ENCODE measurements at regions not wholly inside any gene's neighbourhood (a gene's known extent, or its start where the extent isn't known, plus 50 kb on each side); places are given as distances from the start of the nearest gene placed in this dataset.

DNA sequence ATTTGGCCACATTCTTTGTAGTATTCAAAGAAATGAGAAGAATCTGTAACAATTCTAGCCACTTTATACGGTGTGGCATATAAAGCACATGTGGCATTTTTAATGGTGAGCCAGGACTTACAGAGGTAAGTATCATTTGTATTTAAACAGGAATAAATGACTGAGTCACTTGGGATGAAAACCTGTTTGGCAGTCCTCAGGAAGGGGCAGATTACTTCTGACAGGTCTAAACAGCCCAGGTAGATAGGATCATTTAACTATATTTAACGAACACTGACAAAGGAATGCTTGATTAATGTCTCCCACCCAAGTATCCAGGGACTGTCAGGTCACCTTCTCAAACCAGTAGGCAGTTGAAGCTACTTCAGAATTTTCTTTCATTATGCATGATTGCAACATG, 241.5 kb upstream of the SATB1 start:
- no peak for DNase-seq

DNA sequence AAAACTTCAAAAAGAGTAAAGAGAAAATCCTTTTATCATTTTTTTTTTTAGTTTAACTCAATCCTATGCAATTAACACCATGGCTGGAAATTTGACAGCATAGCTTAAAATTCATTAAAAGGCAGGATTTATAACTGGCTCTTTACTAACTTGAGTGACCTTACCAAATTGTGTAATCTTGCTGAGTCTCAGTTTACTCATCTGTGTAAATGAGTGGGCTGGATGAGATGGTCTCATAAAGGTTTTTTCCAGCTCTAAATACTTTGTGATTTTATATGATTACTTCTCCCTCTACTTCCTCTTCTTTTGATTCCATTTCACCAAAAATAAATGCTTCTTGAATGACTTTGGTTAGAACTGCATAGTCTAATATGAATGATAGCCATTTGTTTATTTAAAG, 234.9 kb upstream of the SATB1 start:
- no peak for DNase-seq

DNA sequence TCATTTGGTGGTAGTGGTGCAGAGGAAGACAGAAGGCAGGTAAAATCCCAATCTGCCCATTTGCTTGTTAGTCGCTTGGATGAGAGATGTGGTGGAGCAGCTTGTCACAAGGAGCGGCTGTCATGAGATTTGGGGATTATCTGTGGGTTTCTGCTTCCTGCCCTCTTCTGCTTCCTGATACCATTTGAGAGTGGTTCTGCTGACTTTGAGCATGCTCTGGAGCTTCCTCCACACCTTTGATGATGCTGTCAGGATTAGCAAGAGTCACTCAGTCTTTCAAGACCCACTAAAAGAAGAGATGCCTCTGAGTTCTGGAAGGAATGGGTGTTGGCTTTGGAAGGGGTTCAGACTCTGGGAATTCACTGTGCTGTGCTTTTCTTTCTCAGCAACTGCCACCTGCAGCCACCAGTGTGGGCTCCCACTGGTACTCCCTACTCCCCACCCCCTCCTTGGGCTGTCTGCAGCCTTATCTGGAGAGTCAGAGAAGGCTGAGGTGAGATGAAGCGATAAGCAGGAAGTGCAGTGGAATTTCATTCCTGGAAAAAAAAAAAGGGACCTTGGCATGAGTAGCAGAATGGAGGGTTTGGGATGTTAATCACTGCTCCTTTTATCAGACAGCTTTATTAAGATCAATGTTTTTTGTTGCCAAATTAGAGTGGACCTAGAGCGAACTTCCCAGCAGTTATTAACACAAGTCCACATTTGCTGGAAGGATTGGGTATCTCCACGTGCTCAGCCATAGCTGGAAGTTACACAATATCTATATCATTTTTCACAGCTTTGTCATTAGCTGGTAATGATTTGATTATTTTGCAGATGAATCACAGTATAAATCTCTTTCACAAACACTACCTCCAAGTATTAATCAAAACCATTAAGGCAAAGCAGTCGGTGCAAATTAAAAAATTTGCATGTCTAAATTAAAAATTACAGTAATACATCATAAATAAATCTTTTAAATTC, 233.0 kb upstream of the SATB1 start:
- DNase-seq, result no peak

DNA sequence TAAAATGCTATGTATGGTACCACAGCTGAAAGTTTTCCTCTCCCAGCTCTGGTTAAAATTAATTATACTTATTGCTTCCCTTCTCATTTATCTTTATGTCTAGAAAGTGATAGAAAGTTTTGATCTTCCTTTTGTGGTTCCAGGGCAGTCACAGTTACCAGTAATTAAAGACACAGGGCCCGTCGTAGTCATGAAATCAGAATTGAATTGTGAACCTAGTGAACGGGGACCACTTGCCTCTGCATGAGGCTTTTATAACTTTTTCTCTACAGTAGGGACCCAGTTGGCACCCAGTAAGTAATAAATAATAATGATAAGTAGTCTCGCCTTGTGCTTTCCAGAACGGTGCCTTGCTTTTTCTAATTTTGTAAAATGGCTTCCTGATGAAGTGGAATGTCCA, 231.7 kb upstream of the SATB1 start:
- no peak for DNase-seq

DNA sequence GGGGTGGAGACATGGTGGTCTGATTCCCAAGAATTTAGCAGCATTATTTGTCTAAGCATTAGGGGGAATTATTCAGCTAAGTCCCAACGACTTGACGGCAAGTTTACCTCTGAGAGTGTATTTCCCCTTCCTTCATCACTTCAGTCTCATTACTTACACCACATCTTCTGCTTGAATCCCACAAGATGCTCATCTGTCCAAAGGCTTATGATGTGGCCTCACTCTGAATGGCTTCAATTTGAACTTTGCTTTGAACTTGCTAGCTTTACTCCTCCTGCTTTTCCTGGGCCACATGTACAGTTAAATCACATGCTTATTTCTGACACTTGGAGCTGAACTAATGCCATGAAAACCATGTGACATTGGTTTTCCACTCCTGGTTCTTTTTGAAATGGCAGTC, 231.3 kb upstream of the SATB1 start:
- no peak for DNase-seq

DNA sequence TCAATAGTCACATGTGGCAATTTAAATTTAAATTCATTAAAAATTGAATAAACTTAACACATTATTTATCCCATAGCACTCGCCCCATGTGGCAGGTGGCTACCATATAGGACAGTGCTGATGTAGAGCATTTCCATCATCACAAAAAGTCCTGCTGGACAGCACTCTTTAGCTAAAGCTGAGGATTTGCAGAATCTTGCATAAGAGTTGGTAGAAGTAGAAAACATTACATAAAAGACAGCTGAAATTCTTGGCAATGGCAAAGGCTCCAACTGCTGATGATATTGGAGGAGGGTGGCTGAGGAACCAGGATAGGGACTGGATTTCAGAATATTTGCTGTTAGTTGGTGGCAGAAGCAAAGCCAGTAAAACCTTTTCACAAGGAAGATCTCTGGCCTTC, 230.7 kb upstream of the SATB1 start:
- DNase-seq, result no peak

DNA sequence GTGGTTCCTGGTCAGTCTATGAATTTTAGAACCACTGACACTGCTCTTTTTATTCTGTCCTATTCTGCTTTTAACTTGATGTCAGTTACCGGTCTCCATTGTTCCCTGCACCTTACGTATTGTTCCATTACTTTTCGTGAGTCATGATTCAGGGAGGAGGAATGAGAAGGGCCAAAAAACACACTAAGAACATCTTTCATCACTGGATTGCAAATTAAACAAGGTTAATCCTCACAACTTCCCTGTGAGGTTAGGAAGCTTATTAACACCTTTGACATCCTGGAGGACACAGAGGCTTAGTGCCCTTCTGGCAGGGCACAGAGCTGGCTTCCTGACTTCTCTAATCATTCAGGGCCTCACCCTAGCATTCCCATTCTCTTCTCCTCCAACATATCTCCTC, 227.6 kb upstream of the SATB1 start:
- DNase-seq, result no peak

DNA sequence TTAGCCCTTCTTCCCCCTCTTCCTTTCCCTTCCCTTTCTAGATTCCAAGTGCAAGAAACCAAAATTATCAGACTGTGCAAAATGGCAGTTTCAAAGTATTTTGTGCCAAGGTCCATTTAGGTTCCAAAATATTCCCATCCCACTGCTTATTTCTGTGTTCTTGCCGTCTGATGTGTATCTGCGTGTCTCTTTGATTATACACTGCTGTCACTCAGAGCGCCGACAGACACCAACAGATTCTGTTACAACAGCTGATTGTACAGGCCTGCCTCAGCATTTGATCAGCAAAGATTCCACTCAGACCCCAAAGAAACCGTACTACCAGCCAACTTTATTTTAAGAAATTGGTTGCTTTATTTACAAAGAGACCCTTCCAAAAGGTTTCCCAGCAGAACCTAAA, 225.6 kb upstream of the SATB1 start:
- no peak for DNase-seq

DNA sequence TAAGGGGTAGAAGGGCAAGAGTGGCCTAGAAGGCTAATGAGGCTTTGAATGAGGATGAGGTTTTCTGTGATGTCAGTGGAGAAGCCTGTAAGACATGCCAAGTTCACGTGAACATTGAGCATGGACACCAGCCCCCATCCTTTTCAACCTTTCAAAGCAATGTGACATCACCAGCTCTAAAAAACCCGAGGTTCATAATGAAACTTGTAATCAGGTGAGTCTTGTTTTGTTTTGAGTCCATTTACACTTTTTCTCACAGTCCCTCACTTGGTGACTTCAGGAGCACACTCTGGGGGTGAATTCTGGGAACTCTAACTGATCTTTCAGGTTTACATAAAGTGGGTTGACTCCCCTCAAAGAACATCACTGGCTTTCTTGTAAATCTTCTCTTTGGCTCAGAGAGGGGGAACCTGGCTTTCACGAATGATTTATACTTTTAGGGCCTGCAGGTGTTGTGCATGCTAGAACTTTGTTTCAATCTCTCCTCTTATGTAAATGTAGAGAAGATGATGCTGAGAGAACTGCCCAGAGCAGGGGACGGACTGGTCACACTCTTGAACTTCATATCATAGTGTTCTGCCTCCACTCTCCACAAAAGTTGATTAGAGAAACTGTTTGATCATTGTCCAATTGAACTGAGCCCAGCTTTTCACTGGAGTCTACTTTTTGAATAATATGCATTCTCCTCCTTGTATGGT, 224.7 kb upstream of the SATB1 start:
- DNase-seq, result no peak

DNA sequence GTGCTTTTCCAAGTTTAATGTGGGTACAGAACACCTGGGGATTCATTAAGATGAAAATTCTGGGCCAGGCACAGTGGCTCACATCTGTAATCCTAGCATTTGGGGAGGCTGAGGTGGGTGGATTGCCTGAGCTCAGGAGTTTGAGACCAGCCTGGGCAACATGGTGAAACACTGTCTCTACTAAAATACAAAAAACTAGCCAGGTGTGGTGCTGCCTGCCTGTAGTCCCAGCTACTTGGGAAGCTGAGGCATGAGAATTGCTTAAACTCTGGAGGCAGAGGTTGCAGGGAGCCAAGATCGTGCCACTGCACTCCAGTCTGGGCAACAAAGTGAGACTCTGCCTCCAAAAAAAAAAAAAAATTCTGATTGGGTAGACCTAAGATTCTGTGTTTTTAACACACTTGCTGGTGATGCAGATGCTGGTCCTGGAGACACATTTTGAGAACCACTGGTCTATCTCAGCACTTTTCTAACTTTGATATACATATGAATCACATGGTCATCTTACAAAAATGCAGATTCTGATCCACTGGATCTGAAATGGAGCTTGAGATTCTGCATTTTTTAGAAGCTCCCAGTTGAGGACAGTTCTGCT, 223.8 kb upstream of the SATB1 start:
- no peak for DNase-seq

DNA sequence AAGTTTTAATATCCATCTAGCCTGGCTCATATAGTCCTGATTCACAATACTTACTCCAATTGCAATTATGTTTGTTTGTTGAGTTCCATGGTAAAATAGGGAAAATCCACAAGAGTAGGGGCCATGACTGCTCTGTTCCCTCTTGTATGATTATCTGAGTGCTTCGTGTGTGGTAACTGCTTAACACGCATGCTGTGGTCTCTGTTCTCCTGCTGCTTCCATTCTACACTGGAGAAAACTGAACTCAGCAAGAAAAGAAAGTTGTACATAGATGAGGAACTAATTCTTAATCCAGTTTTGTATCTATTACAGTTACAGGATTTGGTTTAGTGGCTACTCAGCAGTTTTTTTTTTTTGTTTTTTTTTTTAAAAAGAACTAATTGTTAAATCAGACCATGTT, 223.0 kb upstream of the SATB1 start:
- no peak for DNase-seq

DNA sequence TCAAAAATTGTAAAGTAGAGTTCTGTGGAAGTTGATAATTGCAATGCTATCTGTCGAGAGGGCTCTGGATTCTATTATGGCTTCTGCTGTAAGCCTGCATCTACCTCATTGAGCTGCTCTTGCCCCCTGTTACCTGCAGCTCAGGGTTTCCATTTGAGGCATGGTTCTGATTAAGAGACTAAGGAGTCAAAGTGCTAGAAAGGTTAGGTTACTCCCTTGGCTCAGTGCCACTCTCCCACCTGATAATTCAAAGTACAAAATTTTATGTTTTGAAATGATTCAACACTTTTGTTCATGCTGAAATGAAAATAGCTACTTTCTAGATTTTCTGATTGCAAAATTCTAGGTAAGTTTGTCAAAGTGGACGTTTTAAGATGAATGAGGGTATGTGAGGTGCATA, 220.5 kb upstream of the SATB1 start:
- no peak for DNase-seq

DNA sequence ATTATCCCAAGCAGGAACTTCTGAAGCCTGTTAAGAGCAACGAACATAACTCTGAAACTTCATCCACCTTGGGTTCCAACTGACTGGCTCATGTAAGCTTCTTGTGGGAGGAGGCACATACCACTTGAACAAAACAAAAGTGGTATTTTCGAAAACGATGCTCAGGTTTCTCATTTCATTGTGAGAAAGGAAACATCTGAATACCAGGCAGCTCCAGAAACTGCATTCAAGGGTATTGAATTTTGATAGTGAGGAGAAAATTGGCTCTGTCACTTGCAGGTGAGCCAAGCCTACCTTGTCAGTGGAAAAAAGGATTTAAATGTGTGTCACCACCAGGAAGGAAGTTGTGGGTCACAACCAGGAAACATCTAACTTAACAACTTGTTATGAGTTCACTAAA, 218.1 kb upstream of the SATB1 start:
- DNase-seq, result no peak

DNA sequence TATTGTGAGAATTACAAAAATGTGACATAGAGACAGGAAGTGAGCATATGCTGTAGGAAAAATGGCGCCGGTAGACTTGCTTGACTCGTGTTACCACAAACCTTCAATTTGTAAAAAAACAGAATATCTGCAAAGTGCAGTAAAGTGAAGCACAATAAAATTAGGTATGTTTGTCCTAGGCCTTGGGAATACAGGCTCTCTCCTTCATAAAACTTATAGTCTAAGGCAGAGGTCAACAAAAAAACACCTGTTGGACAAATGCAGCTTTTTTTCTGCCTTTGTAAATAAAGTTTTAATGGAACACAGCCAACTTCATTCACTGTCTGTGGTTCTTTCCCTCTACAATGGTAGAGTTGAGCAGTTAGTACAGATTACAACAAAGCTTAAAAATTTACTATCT, 216.8 kb upstream of the SATB1 start:
- DNase-seq, result no peak

DNA sequence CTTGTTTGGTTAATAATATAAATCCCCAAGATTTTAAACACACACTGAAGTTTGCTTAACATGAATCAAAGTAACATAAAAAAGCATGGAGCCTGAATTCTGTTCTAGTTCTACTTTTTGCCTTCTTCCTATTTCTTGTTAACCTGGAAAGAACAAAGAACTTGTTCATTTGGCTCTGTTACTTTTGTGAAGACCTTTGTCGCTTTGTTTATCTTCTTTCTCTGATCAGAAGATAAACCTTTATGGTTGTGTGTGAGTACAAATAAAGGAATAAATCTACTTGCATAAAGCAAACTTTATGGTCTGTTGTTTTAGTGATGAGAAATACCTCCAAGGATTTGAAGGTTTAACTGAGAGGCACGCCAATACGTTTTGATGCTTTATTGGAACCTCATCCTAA, 210.1 kb upstream of the SATB1 start:
- no peak for DNase-seq

DNA sequence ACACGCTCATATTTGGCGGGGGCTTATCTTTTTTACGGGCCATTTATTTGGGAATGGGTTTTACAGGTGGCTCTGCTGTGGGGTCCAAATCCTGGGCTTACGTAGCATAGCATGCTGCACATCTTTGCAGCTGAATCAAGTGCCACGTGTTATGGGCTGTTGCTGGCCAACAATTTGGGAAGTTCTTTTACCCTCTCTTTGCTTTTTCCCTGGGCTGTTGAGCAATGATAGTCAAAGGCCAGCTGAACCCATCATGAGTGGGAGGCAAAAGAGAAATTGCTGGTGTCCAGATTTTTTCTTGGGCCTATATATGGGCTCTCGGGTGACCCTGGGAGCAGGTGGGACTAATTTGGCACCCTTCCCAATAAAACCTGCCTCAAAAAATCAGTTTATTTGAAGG, 209.3 kb upstream of the SATB1 start:
- no peak for DNase-seq

DNA sequence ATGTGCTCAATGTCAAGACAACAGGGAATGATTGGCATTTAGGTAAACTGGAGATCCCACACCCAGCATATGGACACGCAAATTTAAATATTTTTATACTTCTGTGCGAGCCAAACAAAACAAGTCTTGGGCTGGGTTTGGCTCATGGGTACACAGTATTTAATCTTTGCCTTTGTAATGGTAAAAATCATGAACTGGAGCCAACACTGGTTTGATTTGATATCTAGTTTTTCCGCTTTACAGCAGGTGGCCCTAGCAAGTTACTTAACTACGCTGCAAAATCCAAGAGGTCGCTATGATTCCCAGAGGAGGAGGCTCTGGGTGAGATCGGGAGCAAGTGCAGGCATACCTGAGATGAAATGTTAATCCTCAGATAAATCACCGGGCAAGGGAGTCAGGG, 207.9 kb upstream of the SATB1 start:
- no peak for DNase-seq

DNA sequence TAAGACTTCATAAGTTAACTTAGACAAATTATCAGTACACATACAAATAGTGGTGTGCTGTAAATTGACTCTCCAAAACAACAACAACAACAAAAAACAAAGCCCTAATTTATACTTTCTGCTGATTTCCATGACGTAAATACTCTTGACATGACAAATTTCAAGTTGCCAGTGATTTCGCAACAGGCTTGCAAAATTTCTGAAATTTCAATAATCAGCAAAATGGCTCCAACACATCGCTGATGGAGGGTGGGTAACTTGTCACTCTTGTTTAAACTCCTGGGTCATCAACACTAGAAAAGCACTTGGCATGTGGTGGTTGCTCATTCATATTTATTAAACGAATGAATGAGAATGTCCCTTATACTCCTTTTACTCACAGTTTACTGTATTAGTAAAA, 205.2 kb upstream of the SATB1 start:
- no peak for DNase-seq

DNA sequence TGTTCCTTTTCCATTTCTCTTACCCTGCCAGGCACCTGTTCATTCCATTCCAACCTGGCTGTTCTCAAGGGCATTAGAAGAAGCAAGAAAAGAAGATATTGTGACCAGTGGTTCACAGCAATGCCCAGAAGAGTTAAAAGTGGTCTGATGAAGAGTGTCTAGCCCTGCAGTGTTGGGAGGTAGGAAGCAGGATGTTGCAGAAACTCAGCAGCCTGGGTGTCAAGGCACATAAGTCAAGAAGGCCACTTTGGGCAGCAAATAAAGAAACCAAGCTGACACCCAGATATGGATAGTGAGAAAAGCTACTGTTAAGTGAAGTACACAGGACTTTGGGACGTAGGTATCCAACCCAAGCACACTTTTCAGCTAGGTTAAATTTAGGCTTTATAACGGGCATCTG, 199.9 kb upstream of the SATB1 start:
- no peak for DNase-seq

DNA sequence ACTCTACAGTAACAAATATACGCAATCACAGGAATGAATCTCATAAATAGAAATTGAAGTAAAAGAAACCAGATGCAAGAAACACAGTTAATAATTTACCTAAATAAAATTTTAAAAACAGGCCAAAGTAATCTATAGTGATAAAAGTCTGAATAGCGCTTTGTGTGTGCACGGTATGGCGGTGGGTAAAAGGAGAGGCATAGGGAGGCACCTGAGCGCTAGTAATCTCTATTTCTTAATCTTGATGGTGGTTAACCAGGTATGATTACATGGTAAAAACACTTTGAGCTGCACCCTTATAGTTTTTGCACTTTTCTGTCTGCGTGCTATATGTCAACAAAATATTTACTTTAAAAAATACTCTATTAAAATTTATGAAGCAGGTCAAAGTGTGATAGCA, 198.1 kb upstream of the SATB1 start:
- no peak for DNase-seq

DNA sequence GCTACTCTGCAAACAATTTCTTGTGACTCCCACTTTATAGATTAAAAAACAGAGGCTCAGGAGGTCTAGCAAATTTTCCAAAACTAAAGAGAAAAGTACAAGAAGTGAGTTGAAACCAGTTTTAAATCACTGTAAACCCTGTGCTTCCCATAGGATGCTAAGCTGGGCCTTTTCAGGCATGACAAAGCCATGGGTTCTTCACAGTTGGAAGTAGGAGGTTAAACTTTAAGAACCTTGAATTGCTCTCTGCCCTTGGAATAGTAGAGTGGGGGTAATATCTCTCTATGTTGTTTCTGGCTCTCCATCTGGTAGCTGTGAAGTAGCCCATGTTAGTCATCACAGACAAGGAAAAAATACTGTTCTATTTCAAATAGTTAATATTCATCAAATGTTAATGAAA, 193.6 kb upstream of the SATB1 start:
- no peak for DNase-seq

DNA sequence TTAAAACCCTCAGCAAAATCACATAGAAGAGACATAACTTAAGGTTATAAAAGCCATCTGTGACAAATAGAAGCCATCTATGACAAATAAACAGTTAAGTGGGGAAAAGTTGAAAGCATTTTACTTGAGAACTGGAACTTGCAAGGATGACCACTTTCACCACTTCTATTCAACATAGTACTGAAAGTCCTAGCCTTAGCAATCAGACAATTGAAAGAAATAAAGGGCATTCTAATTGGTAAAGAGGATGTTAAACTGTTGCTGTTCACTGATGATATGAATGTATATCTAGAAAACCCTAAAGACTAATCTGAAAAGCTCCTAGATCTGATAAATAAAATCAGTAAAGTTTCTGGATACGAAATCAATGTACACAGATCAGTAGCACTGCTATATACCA, 186.9 kb upstream of the SATB1 start:
- no peak for DNase-seq

DNA sequence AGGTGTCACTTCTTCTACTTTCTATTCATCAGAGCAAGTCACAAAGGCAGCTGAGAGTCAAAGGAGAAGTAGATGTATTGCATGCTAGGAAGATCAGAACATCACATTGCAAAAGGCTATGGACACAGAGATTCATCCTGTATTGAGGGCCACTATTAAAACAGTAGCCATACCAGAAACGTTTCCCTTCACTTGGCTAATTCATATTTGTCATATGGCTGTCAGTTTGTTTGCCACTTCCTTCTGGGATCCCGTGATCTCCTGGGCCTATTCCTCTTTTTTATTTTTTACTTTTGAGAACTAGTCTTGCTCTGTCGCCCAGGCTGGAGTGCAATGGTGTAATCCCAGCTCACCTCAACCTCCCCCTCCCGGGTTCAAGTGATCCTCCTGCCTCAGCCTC, 184.0 kb upstream of the SATB1 start:
- no peak for DNase-seq

DNA sequence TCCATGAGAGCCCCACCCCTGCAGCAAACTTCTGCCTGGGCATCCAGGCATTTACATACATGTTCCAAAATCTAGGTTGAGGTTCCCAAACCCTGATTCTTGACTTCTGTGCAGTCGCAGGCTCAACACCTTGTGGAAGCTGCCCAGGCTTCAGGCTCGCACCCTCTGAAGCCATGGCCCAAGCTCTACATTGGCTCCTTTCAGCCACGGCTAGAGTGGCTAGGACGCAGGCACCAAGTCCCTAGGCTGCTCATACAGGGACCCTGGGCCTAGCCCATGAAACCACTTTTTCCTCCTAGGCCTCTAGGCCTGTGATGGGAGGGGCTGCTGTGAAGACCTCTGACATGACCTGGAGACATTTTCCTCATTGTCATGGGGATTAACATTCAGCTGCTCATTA, 172.8 kb upstream of the SATB1 start:
- DNase-seq, result no peak

All from GDM1 (cell line).